Gastroesophageal sphincter (tissue), 3 donors: ENCODE measurements at regions not wholly inside any gene's neighbourhood (a gene's known extent, or its start where the extent isn't known, plus 50 kb on each side); places are given as distances from the start of the nearest gene placed in this dataset.

Source experiments
- EP300 ChIP-seq: sonication (generic); formaldehyde crosslinking; IDR thresholded peaks from one replicate; pipeline ENCODE4 v1.6.1; 2017; ENCODE audit warnings: antibody characterized with exemption, mild to moderate bottlenecking
- POLR2A ChIP-seq, 2 donors: fragments of 450-650 bp; IDR thresholded peaks; one replicate each; pipeline ENCODE4 v1.6.1; 2017; ENCODE audit warnings: antibody characterized with exemption in 2 of 2, mild to moderate bottlenecking in 2 of 2, moderate library complexity in 1 of 2
- POLR2AphosphoS5 ChIP-seq: sonication (generic); formaldehyde crosslinking; IDR thresholded peaks from one replicate; pipeline ENCODE4 v1.6.1; 2017; ENCODE audit warnings: antibody characterized with exemption
- TF ChIP-seq, protein P1 (sequence below), 4 experiments: fragments of 200-600 bp in 2 of 4; fragments of 450-650 bp in 2 of 4; sonication (generic) in 1 of 4; IDR thresholded peaks; one replicate each; pipeline ENCODE4 v1.5.1; 2017 to 2019; ENCODE audit warnings: antibody characterized with exemption in 4 of 4, mild to moderate bottlenecking in 2 of 4, moderate library complexity in 2 of 4

DNA sequence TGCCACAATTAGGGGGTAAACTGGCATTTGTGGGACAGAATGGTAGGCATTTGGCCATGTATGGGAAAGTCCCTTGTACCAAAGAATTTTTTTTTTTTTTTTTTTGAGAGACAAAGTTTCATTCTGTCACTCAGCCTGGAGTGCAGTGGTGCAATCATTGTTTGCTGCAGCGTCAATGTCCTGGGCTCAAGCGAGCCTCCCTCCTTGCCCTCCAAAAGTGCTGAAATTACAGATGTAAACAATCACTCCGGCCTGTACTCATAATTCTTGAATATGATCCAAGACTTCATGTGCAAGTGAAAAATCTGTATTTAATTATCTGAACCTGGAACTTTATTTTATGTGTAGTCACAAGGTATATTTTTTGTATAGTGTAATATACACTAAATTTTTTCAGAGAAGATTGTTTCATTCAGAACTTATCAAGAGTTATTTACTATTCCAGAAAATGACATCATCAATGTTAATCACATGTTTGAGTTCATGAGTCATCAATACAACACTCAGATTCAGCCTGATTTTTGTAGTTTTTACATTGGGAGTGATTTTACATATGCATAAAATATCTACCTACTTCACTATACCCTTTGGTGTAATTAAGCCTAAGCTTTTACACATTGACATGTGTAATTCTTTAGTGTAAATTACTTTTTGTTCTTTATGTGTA is 138.7 kb upstream of the L3MBTL4 start:
- no peak for TF ChIP-seq POLR2AphosphoS5
- TF ChIP-seq, protein P1, sequence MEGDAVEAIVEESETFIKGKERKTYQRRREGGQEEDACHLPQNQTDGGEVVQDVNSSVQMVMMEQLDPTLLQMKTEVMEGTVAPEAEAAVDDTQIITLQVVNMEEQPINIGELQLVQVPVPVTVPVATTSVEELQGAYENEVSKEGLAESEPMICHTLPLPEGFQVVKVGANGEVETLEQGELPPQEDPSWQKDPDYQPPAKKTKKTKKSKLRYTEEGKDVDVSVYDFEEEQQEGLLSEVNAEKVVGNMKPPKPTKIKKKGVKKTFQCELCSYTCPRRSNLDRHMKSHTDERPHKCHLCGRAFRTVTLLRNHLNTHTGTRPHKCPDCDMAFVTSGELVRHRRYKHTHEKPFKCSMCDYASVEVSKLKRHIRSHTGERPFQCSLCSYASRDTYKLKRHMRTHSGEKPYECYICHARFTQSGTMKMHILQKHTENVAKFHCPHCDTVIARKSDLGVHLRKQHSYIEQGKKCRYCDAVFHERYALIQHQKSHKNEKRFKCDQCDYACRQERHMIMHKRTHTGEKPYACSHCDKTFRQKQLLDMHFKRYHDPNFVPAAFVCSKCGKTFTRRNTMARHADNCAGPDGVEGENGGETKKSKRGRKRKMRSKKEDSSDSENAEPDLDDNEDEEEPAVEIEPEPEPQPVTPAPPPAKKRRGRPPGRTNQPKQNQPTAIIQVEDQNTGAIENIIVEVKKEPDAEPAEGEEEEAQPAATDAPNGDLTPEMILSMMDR (IDR thresholded peaks at IDR 0.05) = no peak
- TF ChIP-seq POLR2A (IDR thresholded peaks at IDR 0.05) = no peak
- no peak for TF ChIP-seq EP300
